ENCODE measurements at regions not wholly inside any gene's neighbourhood (a gene's known extent, or its start where the extent isn't known, plus 50 kb on each side); places are given as distances from the start of the nearest gene placed in this dataset.
"Not testable (repeated sequence)": the region's sequence is repeated elsewhere in the genome, so short reads cannot be mapped to it uniquely, and the experiment has no call there.

- ChIA-PET CTCF (no interaction called here), POLR2A (no interaction called here)
- no peak for TF ChIP-seq CTCF (IDR thresholded peaks at IDR 0.05; ENCODE audit: insufficient read depth, low read depth, low read length)
- Histone ChIP-seq H3K36me3 (ENCODE audit: control insufficient read depth, insufficient read depth, low read length) (no peaks in the 10 kb centered on the region), H3K4me3 (ENCODE audit: low read depth, low read length) (no peak overlapping the region), H3K27me3 (ENCODE audit: control insufficient read depth, insufficient read depth, low read length) (no peaks in the 10 kb centered on the region)
- no peak for DNase-seq (ENCODE audit: low read depth)
Measured at GRCh38 chr22:23446796-23447350, 133.2 kb downstream of the IGLL1 start.

GRCh38 chr22:23446194-23446593 lies 133.9 kb downstream of the IGLL1 start:
- CTCF ChIA-PET; H3K4me3 ChIP-seq (ENCODE audit: low read depth, low read length); POLR2A ChIA-PET: not testable (repeated sequence)

GRCh38 chr22:23443905-23444304 lies 136.2 kb downstream of the IGLL1 start:
- DNase-seq (ENCODE audit: low read depth); POLR2A ChIA-PET: not testable (repeated sequence)

More at GRCh38 chr22:23446194-23446593, 133.9 kb downstream of the IGLL1 start:
- not testable (repeated sequence) for DNase-seq (ENCODE audit: low read depth); H3K27me3 ChIP-seq (ENCODE audit: control insufficient read depth, insufficient read depth, low read length); H3K36me3 ChIP-seq (ENCODE audit: control insufficient read depth, insufficient read depth, low read length)

GRCh38 chr22:23439581-23439980 lies 140.5 kb downstream of the IGLL1 start:
- CTCF ChIA-PET; POLR2A ChIA-PET; DNase-seq (ENCODE audit: low read depth); H3K4me3 ChIP-seq (ENCODE audit: low read depth, low read length); H3K27me3 ChIP-seq (ENCODE audit: control insufficient read depth, insufficient read depth, low read length); H3K36me3 ChIP-seq (ENCODE audit: control insufficient read depth, insufficient read depth, low read length): not testable (repeated sequence)

More at GRCh38 chr22:23443905-23444304, 136.2 kb downstream of the IGLL1 start:
- CTCF ChIA-PET; H3K4me3 ChIP-seq (ENCODE audit: low read depth, low read length); H3K27me3 ChIP-seq (ENCODE audit: control insufficient read depth, insufficient read depth, low read length); H3K36me3 ChIP-seq (ENCODE audit: control insufficient read depth, insufficient read depth, low read length): not testable (repeated sequence)

- no peaks in the 10 kb centered on the region for H3K27me3 ChIP-seq (ENCODE audit: control insufficient read depth, insufficient read depth, low read length)
- ChIA-PET POLR2A (no interaction called here), CTCF (interaction anchor here (0.6 kb wide), 1 partner anchor 15 kb away, joined by 3 read pairs; no protein-coding TSS in a partner anchor)
- no peak for TF ChIP-seq CTCF (IDR thresholded peaks at IDR 0.05; ENCODE audit: insufficient read depth, low read depth, low read length)
- no peaks in the 10 kb centered on the region for H3K36me3 ChIP-seq (ENCODE audit: control insufficient read depth, insufficient read depth, low read length)
- no peak for DNase-seq (ENCODE audit: low read depth)
- H3K4me3 ChIP-seq (ENCODE audit: low read depth, low read length): no peak overlapping the region
Measured at GRCh38 chr22:23438216-23438615, 141.9 kb downstream of the IGLL1 start.

GRCh38 chr22:23437779-23438178 lies 142.3 kb downstream of the IGLL1 start:
- TF ChIP-seq CTCF (IDR thresholded peaks at IDR 0.05; ENCODE audit: insufficient read depth, low read depth, low read length): no peak
- Histone ChIP-seq H3K27me3 (ENCODE audit: control insufficient read depth, insufficient read depth, low read length) (no peaks in the 10 kb centered on the region), H3K4me3 (ENCODE audit: low read depth, low read length) (no peak overlapping the region), H3K36me3 (ENCODE audit: control insufficient read depth, insufficient read depth, low read length) (no peaks in the 10 kb centered on the region)
- ChIA-PET CTCF (interaction anchor here (0.6 kb wide), 1 partner anchor 16 kb away, joined by 3 read pairs; no protein-coding TSS in a partner anchor), POLR2A (no interaction called here)
- no peak for DNase-seq (ENCODE audit: low read depth)

- CTCF ChIA-PET, POLR2A ChIA-PET: not testable (repeated sequence)
Measured at GRCh38 chr22:23437107-23437395, 143.0 kb downstream of the IGLL1 start.

GRCh38 chr22:23436354-23437106 lies 143.6 kb downstream of the IGLL1 start:
- DNase-seq (ENCODE audit: low read depth); H3K27me3 ChIP-seq (ENCODE audit: control insufficient read depth, insufficient read depth, low read length); H3K4me3 ChIP-seq (ENCODE audit: low read depth, low read length); H3K36me3 ChIP-seq (ENCODE audit: control insufficient read depth, insufficient read depth, low read length); CTCF ChIA-PET: not testable (repeated sequence)
- POLR2A ChIA-PET: interaction anchor here (0.6 kb wide), 1 partner anchor 12 kb away, joined by 3 read pairs; no protein-coding TSS in a partner anchor

More at GRCh38 chr22:23437107-23437395, 143.0 kb downstream of the IGLL1 start:
- not testable (repeated sequence) for H3K36me3 ChIP-seq (ENCODE audit: control insufficient read depth, insufficient read depth, low read length); DNase-seq (ENCODE audit: low read depth); H3K27me3 ChIP-seq (ENCODE audit: control insufficient read depth, insufficient read depth, low read length); H3K4me3 ChIP-seq (ENCODE audit: low read depth, low read length)

- H3K27me3 ChIP-seq (ENCODE audit: control insufficient read depth, insufficient read depth, low read length); POLR2A ChIA-PET; DNase-seq (ENCODE audit: low read depth); CTCF ChIA-PET; H3K4me3 ChIP-seq (ENCODE audit: low read depth, low read length); H3K36me3 ChIP-seq (ENCODE audit: control insufficient read depth, insufficient read depth, low read length): not testable (repeated sequence)
Measured at GRCh38 chr22:23435186-23435585, 144.9 kb downstream of the IGLL1 start.

- H3K4me3 ChIP-seq (ENCODE audit: low read depth, low read length); POLR2A ChIA-PET; DNase-seq (ENCODE audit: low read depth); H3K36me3 ChIP-seq (ENCODE audit: control insufficient read depth, insufficient read depth, low read length); CTCF ChIA-PET; H3K27me3 ChIP-seq (ENCODE audit: control insufficient read depth, insufficient read depth, low read length): not testable (repeated sequence)
Measured at GRCh38 chr22:23434198-23434830, 145.8 kb downstream of the IGLL1 start.

All from BJ (cell line).